Osteoblast (primary cell): ENCODE measurements at regions not wholly inside any gene's neighbourhood (a gene's known extent, or its start where the extent isn't known, plus 50 kb on each side); places are given as distances from the start of the nearest gene placed in this dataset.
"Not testable (repeated sequence)": the region's sequence is repeated elsewhere in the genome, so short reads cannot be mapped to it uniquely, and the experiment has no call there.

Experiments
- DNase-seq: peaks from one replicate; pipeline ENCODE4 v3.0.0; 2011; ENCODE audit warnings: low spot score, mixed read lengths; ENCODE audit not compliant: insufficient read length; ENCODE audit errors: missing footprints
- H2AFZ ChIP-seq: 2 replicates; pipeline ENCODE4 v1.6.0; 2011; ENCODE audit warnings: mild to moderate bottlenecking, low read length
- H3K27ac ChIP-seq: 2 replicates; pipeline ENCODE4 v1.5.1; 2011; ENCODE audit warnings: mild to moderate bottlenecking, low read depth, low read length, moderate library complexity
- H3K27me3 ChIP-seq: 2 replicates; pipeline ENCODE4 v1.6.0; 2012; ENCODE audit warnings: mild to moderate bottlenecking, control low read depth, inconsistent platforms, low read length, moderate library complexity; ENCODE audit not compliant: insufficient read depth
- H3K36me3 ChIP-seq: 2 replicates; pipeline ENCODE4 v1.5.1; 2011; ENCODE audit warnings: mild to moderate bottlenecking, low read length, control low read depth, moderate library complexity; ENCODE audit not compliant: insufficient read depth
- H3K4me1 ChIP-seq: 2 replicates; pipeline ENCODE4 v1.5.1; 2011; ENCODE audit warnings: mild to moderate bottlenecking, low read length, control low read depth, moderate library complexity; ENCODE audit not compliant: insufficient read depth
- H3K4me2 ChIP-seq: 2 replicates; pipeline ENCODE4 v1.6.0; 2011; ENCODE audit warnings: mild to moderate bottlenecking, low read length; ENCODE audit not compliant: insufficient read depth
- H3K4me3 ChIP-seq: fragments of 200-600 bp; sonication (generic); 3 replicates; pipeline ENCODE4 v1.5.1; 2012; ENCODE audit warnings: mild to moderate bottlenecking, low read length, inconsistent platforms; ENCODE audit not compliant: insufficient read depth
- H3K79me2 ChIP-seq: 2 replicates; pipeline ENCODE4 v1.6.0; 2012; ENCODE audit warnings: mild to moderate bottlenecking, low read length, control low read depth, inconsistent platforms; ENCODE audit not compliant: insufficient read depth
- H3K9me3 ChIP-seq: 2 replicates; pipeline ENCODE4 v1.5.1; 2011; ENCODE audit warnings: low read depth, low read length, control low read depth
- H4K20me1 ChIP-seq: 2 replicates; pipeline ENCODE4 v1.6.0; 2012; ENCODE audit warnings: mild to moderate bottlenecking, low read length, control low read depth; ENCODE audit not compliant: insufficient read depth
- TF ChIP-seq, protein P1 (sequence below): IDR thresholded peaks from 2 replicates; pipeline ENCODE4 v1.5.1; 2011; ENCODE audit warnings: mild to moderate bottlenecking, low read depth, low read length, moderate library complexity; ENCODE audit errors: extremely low read depth

GRCh38 chr6:114934079-114934478 is 591.3 kb upstream of the HS3ST5 start:
- Histone ChIP-seq H3K4me3 (no peak overlapping the region), H3K36me3 (no peaks in the 10 kb centered on the region), H3K4me2 (no peak overlapping the region), H4K20me1 (no peaks in the 10 kb centered on the region), H3K27me3 (no peaks in the 10 kb centered on the region), H3K79me2 (no peaks in the 10 kb centered on the region), H3K27ac (no peak overlapping the region), H2AFZ (no peak overlapping the region), H3K9me3 (peaks cover 3% of the 10 kb centered on the region), H3K4me1 (no peaks in the 10 kb centered on the region)
- TF ChIP-seq, protein P1, sequence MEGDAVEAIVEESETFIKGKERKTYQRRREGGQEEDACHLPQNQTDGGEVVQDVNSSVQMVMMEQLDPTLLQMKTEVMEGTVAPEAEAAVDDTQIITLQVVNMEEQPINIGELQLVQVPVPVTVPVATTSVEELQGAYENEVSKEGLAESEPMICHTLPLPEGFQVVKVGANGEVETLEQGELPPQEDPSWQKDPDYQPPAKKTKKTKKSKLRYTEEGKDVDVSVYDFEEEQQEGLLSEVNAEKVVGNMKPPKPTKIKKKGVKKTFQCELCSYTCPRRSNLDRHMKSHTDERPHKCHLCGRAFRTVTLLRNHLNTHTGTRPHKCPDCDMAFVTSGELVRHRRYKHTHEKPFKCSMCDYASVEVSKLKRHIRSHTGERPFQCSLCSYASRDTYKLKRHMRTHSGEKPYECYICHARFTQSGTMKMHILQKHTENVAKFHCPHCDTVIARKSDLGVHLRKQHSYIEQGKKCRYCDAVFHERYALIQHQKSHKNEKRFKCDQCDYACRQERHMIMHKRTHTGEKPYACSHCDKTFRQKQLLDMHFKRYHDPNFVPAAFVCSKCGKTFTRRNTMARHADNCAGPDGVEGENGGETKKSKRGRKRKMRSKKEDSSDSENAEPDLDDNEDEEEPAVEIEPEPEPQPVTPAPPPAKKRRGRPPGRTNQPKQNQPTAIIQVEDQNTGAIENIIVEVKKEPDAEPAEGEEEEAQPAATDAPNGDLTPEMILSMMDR = no peak
- DNase-seq = no peak

GRCh38 chr6:114928731-114929130 is 585.9 kb upstream of the HS3ST5 start:
- H3K9me3 ChIP-seq, H3K79me2 ChIP-seq, H3K27ac ChIP-seq, H3K4me2 ChIP-seq, H3K36me3 ChIP-seq, DNase-seq, H2AFZ ChIP-seq, H3K4me3 ChIP-seq, H3K27me3 ChIP-seq, H4K20me1 ChIP-seq, H3K4me1 ChIP-seq: not testable (repeated sequence)

DNA sequence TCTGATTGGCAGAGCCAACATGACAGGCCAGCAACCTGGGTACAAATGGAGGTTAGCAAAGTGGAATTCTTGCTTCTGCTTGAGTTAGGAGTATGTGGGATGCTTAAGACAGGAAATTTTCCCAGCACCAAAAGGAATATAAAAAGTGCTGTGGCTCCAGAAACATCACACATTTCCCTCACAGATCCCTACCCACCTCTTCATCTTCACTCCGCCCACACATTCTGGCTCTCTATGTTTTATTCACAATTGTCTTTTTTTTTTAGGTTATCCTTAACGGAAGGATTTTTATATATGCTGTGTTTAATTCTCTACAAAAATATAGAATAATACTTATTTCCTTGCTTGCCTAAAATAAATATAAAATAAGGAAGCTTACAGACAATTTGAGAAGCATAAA is 563.3 kb upstream of the HS3ST5 start:
- no peak overlapping the region for H3K27ac ChIP-seq
- no peak overlapping the region for H3K4me3 ChIP-seq
- TF ChIP-seq, protein P1 = no peak
- H2AFZ ChIP-seq = no peak overlapping the region
- H3K9me3 ChIP-seq = no peaks in the 10 kb centered on the region
- no peaks in the 10 kb centered on the region for H3K4me1 ChIP-seq
- no peak overlapping the region for H3K4me2 ChIP-seq
- H3K36me3 ChIP-seq = no peaks in the 10 kb centered on the region
- no peaks in the 10 kb centered on the region for H4K20me1 ChIP-seq
- H3K79me2 ChIP-seq = no peaks in the 10 kb centered on the region
- no peak for DNase-seq
- no peaks in the 10 kb centered on the region for H3K27me3 ChIP-seq

GRCh38 chr6:114897536-114897935 is 554.7 kb upstream of the HS3ST5 start:
- Histone ChIP-seq H3K27me3 (no peaks in the 10 kb centered on the region), H3K4me2 (no peak overlapping the region), H3K36me3 (no peaks in the 10 kb centered on the region), H2AFZ (no peak overlapping the region), H3K27ac (no peak overlapping the region), H3K9me3 (no peaks in the 10 kb centered on the region), H3K79me2 (no peaks in the 10 kb centered on the region), H3K4me3 (no peak overlapping the region), H3K4me1 (no peaks in the 10 kb centered on the region), H4K20me1 (no peaks in the 10 kb centered on the region)
- TF ChIP-seq, protein P1 = no peak
- no peak for DNase-seq
